ENCODE measurements at regions not wholly inside any gene's neighbourhood (a gene's known extent, or its start where the extent isn't known, plus 50 kb on each side); places are given as distances from the start of the nearest gene placed in this dataset.

GRCh38 chr3:193764959-193765358, 172.0 kb downstream of the OPA1 start:
- peak; percentile 70 for DNase-seq (ENCODE audit: extremely low spot score)
- Histone ChIP-seq H3K27ac (replicated peaks in 1 of 4) (no peak overlapping the region), H3K4me1 (no peaks in the 10 kb centered on the region), H3K9me3 (no peaks in the 10 kb centered on the region), H3K27me3 (no peaks in the 10 kb centered on the region), H3K4me3 (no peak overlapping the region), H3K36me3 (no peaks in the 10 kb centered on the region)
- intact Hi-C loops (cut with DNase I) = no loop called here
- TF ChIP-seq EP300 (IDR thresholded peaks at IDR 0.05) (no peak), POLR2AphosphoS5 (IDR thresholded peaks at IDR 0.05) (no peak), CTCF (IDR thresholded peaks at IDR 0.05) (no peak), POLR2A (IDR thresholded peaks at IDR 0.05; ENCODE audit: low read depth) (no peak)
- WGBS = 77% methylated on average over 5 of the region's 5 CpGs

DNA sequence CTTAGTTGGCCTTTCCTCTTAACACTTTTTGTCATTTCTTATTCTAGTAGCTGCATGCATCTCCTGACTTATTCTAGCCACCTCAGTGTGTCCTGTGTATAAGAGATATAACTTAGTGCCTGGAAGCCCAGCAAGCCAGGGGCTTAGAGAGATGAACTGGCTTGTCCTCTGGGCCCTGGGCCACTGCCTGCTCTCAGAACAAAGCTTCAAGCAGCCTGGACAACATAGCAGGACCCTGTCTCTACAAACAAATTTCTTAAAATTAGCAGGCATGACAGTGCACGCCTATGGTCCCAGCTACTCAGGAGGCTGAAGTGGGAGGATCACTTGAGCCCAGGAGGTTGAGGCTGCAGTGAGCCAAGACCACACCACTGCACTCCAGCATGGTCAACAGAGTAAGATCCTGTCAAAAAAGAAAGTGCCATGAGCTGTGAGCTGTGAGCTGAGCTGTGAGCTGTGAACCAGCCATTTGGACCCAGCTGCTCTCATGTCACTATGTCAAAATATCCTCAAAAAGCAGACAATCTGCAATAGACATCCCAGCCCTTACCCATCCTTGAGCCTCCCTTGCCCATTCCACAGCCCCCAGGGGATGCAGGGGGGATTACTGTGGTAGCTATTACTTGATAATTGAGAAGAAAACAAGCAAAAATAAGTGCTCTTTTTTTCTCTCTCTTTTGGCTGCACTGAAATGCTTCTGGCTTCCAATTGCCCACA, 174.5 kb downstream of the OPA1 start:
- Histone ChIP-seq H3K4me3 (no peak overlapping the region), H3K9me3 (no peaks in the 10 kb centered on the region), H3K4me1 (no peaks in the 10 kb centered on the region), H3K27me3 (no peaks in the 10 kb centered on the region), H3K27ac (replicated peaks in 1 of 4) (no peak overlapping the region), H3K36me3 (no peaks in the 10 kb centered on the region)
- intact Hi-C loops (cut with DNase I) = no loop called here
- TF ChIP-seq POLR2A (IDR thresholded peaks at IDR 0.05; ENCODE audit: low read depth) (no peak), CTCF (IDR thresholded peaks at IDR 0.05) (no peak), POLR2AphosphoS5 (IDR thresholded peaks at IDR 0.05) (no peak), EP300 (IDR thresholded peaks at IDR 0.05) (no peak)
- DNase-seq (ENCODE audit: extremely low spot score) = peak; percentile 88
- 75% methylated on average over 1 of the region's 1 CpG for WGBS

DNA sequence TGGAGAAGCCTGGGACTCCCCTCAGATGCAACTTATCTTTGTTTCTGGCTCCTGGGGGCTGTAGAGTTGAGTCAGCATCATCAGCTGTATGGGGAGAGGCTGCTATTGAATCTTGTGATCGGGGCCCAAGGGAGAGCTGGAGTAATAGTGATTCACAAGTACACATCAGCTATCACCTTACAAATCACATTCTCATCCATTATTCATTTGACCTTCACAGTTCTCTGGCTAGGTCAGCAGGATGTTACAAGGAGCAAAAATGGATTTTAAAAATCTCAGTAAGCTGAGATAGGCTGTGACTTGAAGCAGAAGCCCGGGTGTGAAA, 175.0 kb downstream of the OPA1 start:
- 78% methylated on average over 2 of the region's 2 CpGs for WGBS
- H3K4me3 ChIP-seq = no peak overlapping the region
- DNase-seq (ENCODE audit: extremely low spot score) = no peak

DNA sequence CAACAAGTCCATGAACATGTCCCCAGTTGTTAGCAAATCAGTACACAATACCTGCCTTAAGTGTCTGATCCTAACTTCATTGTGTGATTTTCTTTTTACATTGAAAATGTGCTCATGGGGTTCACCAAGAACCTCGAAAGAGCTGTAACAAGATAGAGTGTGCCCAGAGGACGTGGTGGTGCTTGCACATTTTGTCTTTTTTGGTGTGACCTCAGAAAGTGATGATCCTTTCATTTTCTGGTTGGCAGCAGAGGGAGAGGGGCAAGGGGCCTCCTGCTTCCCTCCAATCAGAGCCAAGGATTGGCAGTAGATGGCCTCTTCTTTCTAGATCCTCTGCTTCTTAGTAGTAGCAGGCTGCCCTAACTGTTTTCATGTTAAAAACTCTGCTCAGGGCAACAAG, 176.4 kb downstream of the OPA1 start:
- peak; percentile 26 for DNase-seq (ENCODE audit: extremely low spot score)
- no peaks in the 10 kb centered on the region for H3K36me3 ChIP-seq
- no peaks in the 10 kb centered on the region for H3K4me1 ChIP-seq
- H3K27ac ChIP-seq (replicated peaks in 1 of 4) = no peak overlapping the region
- no peak for TF ChIP-seq EP300 (IDR thresholded peaks at IDR 0.05)
- TF ChIP-seq POLR2A (IDR thresholded peaks at IDR 0.05; ENCODE audit: low read depth) = no peak
- no peak for TF ChIP-seq POLR2AphosphoS5 (IDR thresholded peaks at IDR 0.05)
- TF ChIP-seq CTCF (IDR thresholded peaks at IDR 0.05) = no peak
- peaks cover 0 to 5% (median 0%) of the 10 kb centered on the region in 4 donors for H3K27me3 ChIP-seq
- WGBS = 92% methylated on average over 2 of the region's 2 CpGs
- H3K4me3 ChIP-seq = no peak overlapping the region
- intact Hi-C loops (cut with DNase I) = no loop called here
- H3K9me3 ChIP-seq = no peaks in the 10 kb centered on the region

More for the DNA sequence above, 175.0 kb downstream of the OPA1 start:
- H3K4me1 ChIP-seq = no peaks in the 10 kb centered on the region
- peaks cover 0 to under 1% (median 0%) of the 10 kb centered on the region in 4 donors for H3K27me3 ChIP-seq
- intact Hi-C loops (cut with DNase I) = no loop called here
- no peak overlapping the region for H3K27ac ChIP-seq (replicated peaks in 1 of 4)
- no peaks in the 10 kb centered on the region for H3K36me3 ChIP-seq
- H3K9me3 ChIP-seq = no peaks in the 10 kb centered on the region
- TF ChIP-seq CTCF (IDR thresholded peaks at IDR 0.05) = no peak
- TF ChIP-seq POLR2AphosphoS5 (IDR thresholded peaks at IDR 0.05) = no peak
- no peak for TF ChIP-seq POLR2A (IDR thresholded peaks at IDR 0.05; ENCODE audit: low read depth)
- TF ChIP-seq EP300 (IDR thresholded peaks at IDR 0.05) = no peak
